NCI-H1105 treated with DMSO at 0.1 percent for 48 hours (cell line): ENCODE measurements at regions not wholly inside any gene's neighbourhood (a gene's known extent, or its start where the extent isn't known, plus 50 kb on each side); places are given as distances from the start of the nearest gene placed in this dataset.
A peak's percentile ranks its signal among the peaks of the same experiment; 100 is the strongest.
"Not testable (repeated sequence)": the region's sequence is repeated elsewhere in the genome, so short reads cannot be mapped to it uniquely, and the experiment has no call there.

Experiments
- DNase-seq: peaks from one replicate; lab custom pipeline; 2025; lab: John Stamatoyannopoulos, UW

- DNase-seq = no peak
These were observed 354.0 kb downstream of the FOXL1 start for GRCh38 chr16:86932130-86932982.

- DNase-seq = no peak
These were observed 356.4 kb downstream of the FOXL1 start for GRCh38 chr16:86934581-86935375.

GRCh38 chr16:86939609-86940008 lies 361.3 kb downstream of the FOXL1 start:
- no peak for DNase-seq

- no peak for DNase-seq
These were observed 363.4 kb downstream of the FOXL1 start for GRCh38 chr16:86941731-86942130.

- no peak for DNase-seq
These were observed 364.1 kb downstream of the FOXL1 start for GRCh38 chr16:86942151-86943051.

- no peak for DNase-seq
These were observed 367.0 kb downstream of the FOXL1 start for GRCh38 chr16:86945166-86945900.

GRCh38 chr16:86946396-86946795 lies 368.0 kb downstream of the FOXL1 start:
- no peak for DNase-seq

GRCh38 chr16:86946981-86947380 lies 368.6 kb downstream of the FOXL1 start:
- DNase-seq = no peak

GRCh38 chr16:86948046-86948445 lies 369.1 kb downstream of the C16orf95 start:
- no peak for DNase-seq

- peak; percentile 42 for DNase-seq
These were observed 368.1 kb downstream of the C16orf95 start for GRCh38 chr16:86949116-86949515.

- DNase-seq = no peak
These were observed 367.6 kb downstream of the C16orf95 start for GRCh38 chr16:86949630-86950029.

GRCh38 chr16:86951041-86951822 lies 366.0 kb downstream of the C16orf95 start:
- no peak for DNase-seq

GRCh38 chr16:86951831-86952598 lies 365.2 kb downstream of the C16orf95 start:
- DNase-seq = no peak

GRCh38 chr16:86952769-86953168 lies 364.4 kb downstream of the C16orf95 start:
- DNase-seq = no peak

GRCh38 chr16:86953631-86954391 lies 363.4 kb downstream of the C16orf95 start:
- no peak for DNase-seq

- no peak for DNase-seq
These were observed 361.9 kb downstream of the C16orf95 start for GRCh38 chr16:86955136-86955855.

GRCh38 chr16:86956437-86956836 lies 360.8 kb downstream of the C16orf95 start:
- no peak for DNase-seq

- not testable (repeated sequence) for DNase-seq
These were observed 359.5 kb downstream of the C16orf95 start for GRCh38 chr16:86957662-86958198.
